Gastrocnemius medialis (tissue), 4 donors: ENCODE measurements at regions not wholly inside any gene's neighbourhood (a gene's known extent, or its start where the extent isn't known, plus 50 kb on each side); places are given as distances from the start of the nearest gene placed in this dataset.

Experiments used
- CTCF ChIP-seq, 5 experiments: fragments of 450-650 bp in 3 of 5; fragments of 200-600 bp in 2 of 5; sonication (generic) in 2 of 5; IDR thresholded peaks in 4 of 5; conservative IDR thresholded peaks in 1 of 5; 1 replicate in 4 of 5; 2 replicates in 1 of 5; pipeline ENCODE4 v1.5.1; 2016 to 2019; ENCODE audit warnings: antibody characterized with exemption in 5 of 5, mild to moderate bottlenecking in 3 of 5, moderate library complexity in 3 of 5
- POLR2A ChIP-seq, 2 donors: fragments of 450-650 bp; IDR thresholded peaks; one replicate each; pipeline ENCODE4 v1.6.1; 2017; ENCODE audit warnings: antibody characterized with exemption in 2 of 2, mild to moderate bottlenecking in 2 of 2, moderate library complexity in 2 of 2

- TF ChIP-seq POLR2A (IDR thresholded peaks at IDR 0.05) (no peak), CTCF (IDR thresholded peaks at IDR 0.05 in 4 of 5, conservative IDR thresholded peaks at IDR 0.05 in 1 of 5) (no peak)
Measured at GRCh38 chr4:10312568-10312967, 144.7 kb downstream of the ZNF518B start.
